Type B pancreatic cell (in vitro differentiated cells): ENCODE measurements at regions not wholly inside any gene's neighbourhood (a gene's known extent, or its start where the extent isn't known, plus 50 kb on each side); places are given as distances from the start of the nearest gene placed in this dataset.

Experiments used
- DNase-seq: peaks from one replicate; pipeline ENCODE4 v3.0.0; 2021; ENCODE audit warnings: mixed read lengths; ENCODE audit not compliant: unreplicated experiment; ENCODE audit errors: extremely low spot score
- H3K27ac Mint-ChIP-seq: 2 replicates; pipeline ENCODE4 v1.8.0; 2021; ENCODE audit warnings: mild to moderate bottlenecking, mixed read lengths
- H3K27me3 Mint-ChIP-seq: 2 replicates; pipeline ENCODE4 v1.8.0; 2021; ENCODE audit warnings: mixed read lengths
- H3K36me3 Mint-ChIP-seq: 2 replicates; pipeline ENCODE4 v1.8.0; 2021; ENCODE audit warnings: mixed read lengths
- H3K4me1 Mint-ChIP-seq: one replicate; pipeline ENCODE4 v1.8.0; 2021; ENCODE audit warnings: mixed read lengths; ENCODE audit not compliant: unreplicated experiment
- H3K4me3 Mint-ChIP-seq: 2 replicates; pipeline ENCODE4 v1.8.0; 2021; ENCODE audit warnings: mild to moderate bottlenecking, mixed read lengths
- H3K9me3 Mint-ChIP-seq: 2 replicates; pipeline ENCODE4 v1.8.0; 2021; ENCODE audit warnings: mixed read lengths
- CTCF ChIP-seq: fragments of 200-600 bp; sonication (generic); conservative IDR thresholded peaks from 2 replicates; pipeline ENCODE4 v1.5.0; 2021; ENCODE audit warnings: antibody characterized with exemption, mild to moderate bottlenecking

GRCh38 chr4:73685052-73685451 is 55.3 kb upstream of the CXCL8 start:
- no peaks in the 10 kb centered on the region for H3K36me3 Mint-ChIP-seq
- no peaks in the 10 kb centered on the region for H3K27me3 Mint-ChIP-seq
- H3K9me3 Mint-ChIP-seq, result no peaks in the 10 kb centered on the region
- H3K4me1 Mint-ChIP-seq, result no peaks in the 10 kb centered on the region
- H3K27ac Mint-ChIP-seq, result no peak overlapping the region
- TF ChIP-seq CTCF, result no peak
- no peak overlapping the region for H3K4me3 Mint-ChIP-seq
- DNase-seq, result no peak

GRCh38 chr4:73687421-73687820 is 52.9 kb upstream of the CXCL8 start:
- DNase-seq, result no peak
- H3K9me3 Mint-ChIP-seq, result no peaks in the 10 kb centered on the region
- H3K27me3 Mint-ChIP-seq, result no peaks in the 10 kb centered on the region
- H3K27ac Mint-ChIP-seq, result no peak overlapping the region
- no peaks in the 10 kb centered on the region for H3K36me3 Mint-ChIP-seq
- H3K4me3 Mint-ChIP-seq, result no peak overlapping the region
- no peaks in the 10 kb centered on the region for H3K4me1 Mint-ChIP-seq
- no peak for TF ChIP-seq CTCF

GRCh38 chr4:73690051-73690738 is 50.2 kb upstream of the CXCL8 start:
- H3K27me3 Mint-ChIP-seq, result no peaks in the 10 kb centered on the region
- no peaks in the 10 kb centered on the region for H3K4me1 Mint-ChIP-seq
- TF ChIP-seq CTCF, result no peak
- H3K27ac Mint-ChIP-seq, result no peak overlapping the region
- no peak overlapping the region for H3K4me3 Mint-ChIP-seq
- H3K36me3 Mint-ChIP-seq, result no peaks in the 10 kb centered on the region
- no peak for DNase-seq
- no peaks in the 10 kb centered on the region for H3K9me3 Mint-ChIP-seq
